Panc1 (cell line): ENCODE measurements at regions not wholly inside any gene's neighbourhood (a gene's known extent, or its start where the extent isn't known, plus 50 kb on each side); places are given as distances from the start of the nearest gene placed in this dataset.

Experiments used
- ATAC-seq: fragments of 200-7000 bp; cut with Tn5 transposase; 2 replicates; pipeline ENCODE4 v1.9.1; 2020; ENCODE audit warnings: mild to moderate bottlenecking, moderate library complexity
- BruUV-seq: library from RNA; stranded (reverse); fragments of 400-500 nt; replicated peaks from 2 replicates; lab custom pipeline; 2021; lab: Mats Ljungman, UMichigan
- CTCF ChIA-PET: fragments of 300-600 bp; sonication (Branson Sonifier 250); formaldehyde crosslinking; loops from one replicate; lab custom pipeline; 2022; ENCODE audit warnings: antibody characterized with exemption; lab: Charles Lee
- POLR2A ChIA-PET: fragments of 300-600 bp; sonication (Branson Sonifier 250); formaldehyde crosslinking; loops from one replicate; lab custom pipeline; 2022; ENCODE audit warnings: antibody characterized with exemption; lab: Charles Lee
- DNase-seq: peaks from one replicate; pipeline ENCODE4 v3.0.0-alpha.2; 2010; ENCODE audit warnings: low read depth, low spot score
- H3K27ac ChIP-seq: 2 replicates; pipeline ENCODE4 v1.5.1; 2011; ENCODE audit warnings: mild to moderate bottlenecking, low read length, inconsistent platforms
- H3K27me3 ChIP-seq: fragments of 200-500 bp; sonication (Bioruptor generic); 2 replicates; pipeline ENCODE4 v1.6.0; 2014; ENCODE audit warnings: low read length, inconsistent platforms; ENCODE audit not compliant: control insufficient read depth, insufficient read depth
- H3K36me3 ChIP-seq: fragments of 200-500 bp; sonication (Bioruptor generic); 2 replicates; pipeline ENCODE4 v1.5.1; 2014; ENCODE audit warnings: inconsistent platforms, mild to moderate bottlenecking, low read length, moderate library complexity; ENCODE audit not compliant: control insufficient read depth, insufficient read depth
- H3K4me1 ChIP-seq: 2 replicates; pipeline ENCODE4 v1.5.1; 2011; ENCODE audit warnings: inconsistent platforms, mild to moderate bottlenecking, low read length, moderate library complexity; ENCODE audit not compliant: control insufficient read depth, insufficient read depth
- H3K4me3 ChIP-seq, 2 experiments: 2 replicates each; pipeline ENCODE4 v1.5.1; 2011 to 2012; ENCODE audit warnings: low read depth in 2 of 2, low read length in 2 of 2, mild to moderate bottlenecking in 2 of 2, inconsistent platforms in 1 of 2, moderate library complexity in 1 of 2
- H3K9me3 ChIP-seq: fragments of 200-500 bp; sonication (Bioruptor generic); 2 replicates; pipeline ENCODE4 v1.5.1; 2014; ENCODE audit warnings: low read depth, mild to moderate bottlenecking, inconsistent platforms, low read length, moderate library complexity; ENCODE audit not compliant: control insufficient read depth, insufficient read depth
- CTCF ChIP-seq: fragments of 450-650 bp; IDR thresholded peaks from 2 replicates; pipeline ENCODE4 v1.5.1; 2017; ENCODE audit warnings: mild to moderate bottlenecking
- POLR2AphosphoS5 ChIP-seq: IDR thresholded peaks from 2 replicates; pipeline ENCODE4 v1.6.1; 2012; ENCODE audit warnings: mild to moderate bottlenecking, low read depth, low read length, moderate library complexity
- REST ChIP-seq, 2 experiments: IDR thresholded peaks; 2 replicates each; pipeline ENCODE4 v1.6.1; 2011 to 2012; ENCODE audit warnings: low read depth in 2 of 2, control low read depth in 1 of 2, low read length in 1 of 2, mild to moderate bottlenecking in 1 of 2, moderate library complexity in 1 of 2; ENCODE audit not compliant: insufficient read depth in 1 of 2
- SIN3A ChIP-seq: IDR thresholded peaks from 2 replicates; pipeline ENCODE4 v1.6.1; 2012; ENCODE audit warnings: low read depth, mild to moderate bottlenecking, low read length, moderate library complexity, borderline replicate concordance; ENCODE audit not compliant: insufficient read depth
- TCF7L2 ChIP-seq: IDR thresholded peaks from 2 replicates; pipeline ENCODE4 v1.6.1; 2011; ENCODE audit warnings: mild to moderate bottlenecking, low read depth, low read length, inconsistent platforms
- in situ Hi-C: cut with HindIII; loops from 2 replicates; pipeline ENCODE4 v1.10.0; 2016; ENCODE audit warnings: low sequenced_read_pairs, low pct_unique_long_range_greater_than_20kb
- intact Hi-C: fragments of 100-400 bp; cut with micrococcal nuclease; formaldehyde crosslinking; loops from one replicate; pipeline ENCODE4 v1.10.0; 2022; ENCODE audit not compliant: unreplicated experiment

DNA sequence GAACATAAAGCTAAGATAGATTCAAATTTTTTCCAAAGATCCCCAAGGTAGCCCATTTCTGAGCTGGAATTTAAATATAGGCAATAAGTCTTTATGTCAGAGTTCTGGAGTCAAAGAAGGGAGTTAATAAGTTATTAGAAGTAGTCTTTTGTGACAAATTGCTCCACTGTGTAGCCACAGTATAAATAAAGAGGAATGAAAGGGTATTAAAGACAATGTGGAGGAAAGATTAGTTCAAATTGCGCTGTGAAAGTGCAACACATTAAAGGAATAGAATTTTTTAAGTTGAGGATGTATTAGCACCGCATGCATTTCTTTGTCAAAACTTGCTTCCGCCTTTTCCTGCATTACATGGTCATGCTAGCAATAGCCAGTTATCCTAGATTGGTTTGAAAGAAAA is 666.6 kb upstream of the CCDC54 start:
- H3K4me1 ChIP-seq: no peaks in the 10 kb centered on the region
- H3K27me3 ChIP-seq: no peaks in the 10 kb centered on the region
- ATAC-seq: no peak
- H3K36me3 ChIP-seq: no peaks in the 10 kb centered on the region
- in situ Hi-C loops: no loop called here
- intact Hi-C loops: no loop called here
- ChIA-PET POLR2A (no interaction called here), CTCF (no interaction called here)
- DNase-seq: no peak
- BruUV-seq: no TSS peak
- no peak for TF ChIP-seq POLR2AphosphoS5
- TF ChIP-seq CTCF: no peak
- no peak for TF ChIP-seq TCF7L2
- TF ChIP-seq REST (IDR thresholded peaks at IDR 0.05; ENCODE audit: insufficient read depth in 1 of 2, low read depth in 2 of 2, low read length in 1 of 2): no peak
- TF ChIP-seq SIN3A: no peak
- no peak overlapping the region for H3K4me3 ChIP-seq
- H3K9me3 ChIP-seq: no peaks in the 10 kb centered on the region
- no peak overlapping the region for H3K27ac ChIP-seq

DNA sequence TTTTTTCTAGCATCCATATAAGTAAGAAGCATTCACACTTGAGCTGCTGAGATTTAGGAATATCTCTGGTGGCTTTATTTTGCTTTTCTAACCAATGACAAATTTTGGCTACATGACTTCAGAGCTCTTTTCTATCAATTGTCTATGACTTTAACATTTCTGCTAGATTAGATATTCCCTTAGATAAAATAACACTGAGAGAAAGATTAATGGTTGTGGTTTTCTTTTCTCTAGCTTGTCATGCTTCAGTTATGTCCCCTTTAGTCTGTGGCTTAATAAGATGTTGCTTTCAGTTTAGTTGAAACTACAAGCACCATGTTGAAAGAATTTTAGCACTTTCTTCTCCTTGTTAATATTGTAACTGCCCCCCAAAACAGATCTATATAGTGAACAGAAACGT is 665.6 kb upstream of the CCDC54 start:
- Histone ChIP-seq H3K27ac (no peak overlapping the region), H3K4me1 (no peaks in the 10 kb centered on the region), H3K36me3 (no peaks in the 10 kb centered on the region), H3K27me3 (no peaks in the 10 kb centered on the region), H3K4me3 (no peak overlapping the region), H3K9me3 (peaks cover 4% of the 10 kb centered on the region; the same call in 1 of the 2 replicates)
- intact Hi-C loops: no loop called here
- in situ Hi-C loops: no loop called here
- POLR2A ChIA-PET: no interaction called here
- ATAC-seq: no peak
- no peak for TF ChIP-seq SIN3A
- DNase-seq: no peak
- CTCF ChIA-PET: no interaction called here
- BruUV-seq: no TSS peak

DNA sequence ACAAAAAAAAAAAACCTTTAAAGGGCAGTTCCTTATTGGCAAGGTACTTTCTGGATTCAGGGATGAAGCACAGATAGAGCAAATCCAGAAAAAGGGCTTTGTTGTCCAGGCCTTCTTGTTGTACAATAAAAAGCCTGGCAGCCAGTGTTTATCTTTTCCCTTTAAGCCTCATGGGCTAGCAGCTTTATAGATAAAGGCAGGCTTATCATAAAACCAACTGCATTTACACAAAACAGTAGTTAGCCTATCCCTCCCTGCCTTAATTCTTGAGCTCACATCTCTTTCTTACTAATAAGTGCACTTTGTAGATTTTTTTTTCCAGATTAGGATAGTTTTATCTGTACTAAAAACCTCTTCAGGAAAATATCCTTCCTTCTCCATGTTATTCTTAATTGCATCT is 662.8 kb upstream of the CCDC54 start:
- ATAC-seq (no peak), DNase-seq (no peak)
- TF ChIP-seq REST (IDR thresholded peaks at IDR 0.05; ENCODE audit: insufficient read depth in 1 of 2, low read depth in 2 of 2, low read length in 1 of 2): no peak
- TF ChIP-seq TCF7L2: no peak
- no peak for TF ChIP-seq CTCF
- no peak for TF ChIP-seq POLR2AphosphoS5
- no peak for TF ChIP-seq SIN3A
- Histone ChIP-seq H3K36me3 (no peaks in the 10 kb centered on the region), H3K4me1 (no peaks in the 10 kb centered on the region), H3K9me3 (peaks cover 4% of the 10 kb centered on the region; the same call in 1 of the 2 replicates), H3K27me3 (no peaks in the 10 kb centered on the region), H3K4me3 (no peak overlapping the region), H3K27ac (no peak overlapping the region)
- POLR2A ChIA-PET: no interaction called here
- intact Hi-C loops: no loop called here
- CTCF ChIA-PET: no interaction called here
- BruUV-seq: no TSS peak
- in situ Hi-C loops: no loop called here
